ENCODE measurements at regions not wholly inside any gene's neighbourhood (a gene's known extent, or its start where the extent isn't known, plus 50 kb on each side); places are given as distances from the start of the nearest gene placed in this dataset.

- TF ChIP-seq TAF1 (IDR thresholded peaks at IDR 0.05; ENCODE audit: low read depth) (no peak), MAX (IDR thresholded peaks at IDR 0.05) (no peak), EP300 (IDR thresholded peaks at IDR 0.05; ENCODE audit: borderline replicate concordance) (no peak), REST (IDR thresholded peaks at IDR 0.05; ENCODE audit: low read depth) (no peak)
Observed at GRCh38 chr2:198478361-198478760, 674.0 kb downstream of the PLCL1 start.

All from Ishikawa (cell line).